Endodermal cell (in vitro differentiated cells): ENCODE measurements at regions not wholly inside any gene's neighbourhood (a gene's known extent, or its start where the extent isn't known, plus 50 kb on each side); places are given as distances from the start of the nearest gene placed in this dataset.
"Not testable (repeated sequence)": the region's sequence is repeated elsewhere in the genome, so short reads cannot be mapped to it uniquely, and the experiment has no call there.

Experiments used
- DNase-seq: peaks from one replicate; pipeline ENCODE4 v3.0.0-alpha.2; 2017
- H3K27ac ChIP-seq: 2 replicates; pipeline ENCODE4 v1.5.1; 2013; ENCODE audit warnings: mild to moderate bottlenecking, low read depth, low read length, moderate library complexity
- H3K27me3 ChIP-seq: 2 replicates; pipeline ENCODE4 v1.6.1; 2013; ENCODE audit warnings: mild to moderate bottlenecking, low read length, moderate library complexity; ENCODE audit not compliant: insufficient read depth, control insufficient read depth, poor library complexity, severe bottlenecking
- H3K36me3 ChIP-seq: 2 replicates; pipeline ENCODE4 v1.7.0; 2013; ENCODE audit warnings: mild to moderate bottlenecking, low read length, moderate library complexity; ENCODE audit not compliant: control insufficient read depth, insufficient read depth
- H3K4me1 ChIP-seq: one replicate; pipeline ENCODE4 v1.7.0; 2013; ENCODE audit warnings: low read length; ENCODE audit not compliant: control insufficient read depth, insufficient read depth
- H3K4me3 ChIP-seq: 2 replicates; pipeline ENCODE4 v1.5.1; 2013; ENCODE audit warnings: mild to moderate bottlenecking, low read length, moderate library complexity
- H3K9ac ChIP-seq: 2 replicates; pipeline ENCODE4 v1.6.1; 2013; ENCODE audit warnings: mild to moderate bottlenecking, low read length, moderate library complexity; ENCODE audit not compliant: poor library complexity, severe bottlenecking; ENCODE audit errors: extremely low read depth
- H3K9me3 ChIP-seq: 2 replicates; pipeline ENCODE4 v1.6.1; 2013; ENCODE audit warnings: mild to moderate bottlenecking, low read length, moderate library complexity; ENCODE audit not compliant: control insufficient read depth
- H3K27ac Mint-ChIP-seq: 2 replicates; pipeline ENCODE4 v1.8.0; 2020; ENCODE audit warnings: mixed read lengths
- H3K27me3 Mint-ChIP-seq: 2 replicates; pipeline ENCODE4 v1.8.0; 2021; ENCODE audit warnings: mild to moderate bottlenecking, mixed read lengths; ENCODE audit not compliant: insufficient read depth
- H3K36me3 Mint-ChIP-seq: 2 replicates; pipeline ENCODE4 v1.8.0; 2020; ENCODE audit warnings: low read depth, mixed read lengths
- H3K4me1 Mint-ChIP-seq: 2 replicates; pipeline ENCODE4 v1.8.0; 2020; ENCODE audit warnings: mixed read lengths
- H3K4me3 Mint-ChIP-seq: 2 replicates; pipeline ENCODE4 v1.8.0; 2020; ENCODE audit warnings: mild to moderate bottlenecking, moderate library complexity, mixed read lengths
- H3K9me3 Mint-ChIP-seq: 2 replicates; pipeline ENCODE4 v1.8.0; 2020; ENCODE audit warnings: mild to moderate bottlenecking, mixed read lengths
- WGBS, 2 experiments: methylation state at CpG; one replicate each; pipeline versions ENCODE4 v1.1.5 to v1.1.7; 2013; ENCODE audit warnings: missing lambda C conversion rate in 2 of 2, mixed read lengths in 1 of 2; ENCODE audit not compliant: insufficient coverage in 1 of 2, insufficient read length in 1 of 2; 5-methylcytosine and 5-hydroxymethylcytosine counted together
- TF ChIP-seq, protein P1 (sequence below): fragments of 200-600 bp; sonication (generic); conservative IDR thresholded peaks from 2 replicates; pipeline ENCODE4 v1.5.0; 2021; ENCODE audit warnings: antibody characterized with exemption, mild to moderate bottlenecking

- TF ChIP-seq, protein P1, sequence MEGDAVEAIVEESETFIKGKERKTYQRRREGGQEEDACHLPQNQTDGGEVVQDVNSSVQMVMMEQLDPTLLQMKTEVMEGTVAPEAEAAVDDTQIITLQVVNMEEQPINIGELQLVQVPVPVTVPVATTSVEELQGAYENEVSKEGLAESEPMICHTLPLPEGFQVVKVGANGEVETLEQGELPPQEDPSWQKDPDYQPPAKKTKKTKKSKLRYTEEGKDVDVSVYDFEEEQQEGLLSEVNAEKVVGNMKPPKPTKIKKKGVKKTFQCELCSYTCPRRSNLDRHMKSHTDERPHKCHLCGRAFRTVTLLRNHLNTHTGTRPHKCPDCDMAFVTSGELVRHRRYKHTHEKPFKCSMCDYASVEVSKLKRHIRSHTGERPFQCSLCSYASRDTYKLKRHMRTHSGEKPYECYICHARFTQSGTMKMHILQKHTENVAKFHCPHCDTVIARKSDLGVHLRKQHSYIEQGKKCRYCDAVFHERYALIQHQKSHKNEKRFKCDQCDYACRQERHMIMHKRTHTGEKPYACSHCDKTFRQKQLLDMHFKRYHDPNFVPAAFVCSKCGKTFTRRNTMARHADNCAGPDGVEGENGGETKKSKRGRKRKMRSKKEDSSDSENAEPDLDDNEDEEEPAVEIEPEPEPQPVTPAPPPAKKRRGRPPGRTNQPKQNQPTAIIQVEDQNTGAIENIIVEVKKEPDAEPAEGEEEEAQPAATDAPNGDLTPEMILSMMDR: no peak
- no peak overlapping the region for H3K9ac ChIP-seq
- no peak for DNase-seq
- H3K9me3 ChIP-seq: peaks cover 11% of the 10 kb centered on the region
- WGBS, 2 experiments: 81 to 88% methylated on average over 11 to 14 of the region's 14 CpGs
- Mint-ChIP-seq H3K9me3 (peaks cover 20% of the 10 kb centered on the region), H3K27me3 (no peaks in the 10 kb centered on the region), H3K4me1 (no peaks in the 10 kb centered on the region), H3K36me3 (no peaks in the 10 kb centered on the region), H3K27ac (no peak overlapping the region), H3K4me3 (no peak overlapping the region)
- H3K36me3 ChIP-seq: no peaks in the 10 kb centered on the region
- no peak overlapping the region for H3K4me3 ChIP-seq
- no peaks in the 10 kb centered on the region for H3K4me1 ChIP-seq
- no peaks in the 10 kb centered on the region for H3K27me3 ChIP-seq
- H3K27ac ChIP-seq: no peak overlapping the region
Observed at GRCh38 chrX:1093121-1093520, 119.3 kb downstream of the CRLF2 start.

- H3K9me3 Mint-ChIP-seq: no peaks in the 10 kb centered on the region
- H3K36me3 Mint-ChIP-seq: no peaks in the 10 kb centered on the region
- H3K27ac Mint-ChIP-seq: no peak overlapping the region
- 79 to 83% methylated on average over 6 to 9 of the region's 9 CpGs for WGBS, 2 experiments
- Histone ChIP-seq H3K9ac (no peak overlapping the region), H3K36me3 (no peaks in the 10 kb centered on the region), H3K27me3 (no peaks in the 10 kb centered on the region), H3K4me1 (no peaks in the 10 kb centered on the region), H3K4me3 (no peak overlapping the region), H3K9me3 (no peaks in the 10 kb centered on the region), H3K27ac (no peak overlapping the region)
- H3K4me1 Mint-ChIP-seq: peaks cover 7% of the 10 kb centered on the region
- TF ChIP-seq, protein P1: no peak
- no peak overlapping the region for H3K4me3 Mint-ChIP-seq
- DNase-seq: no peak
- peaks cover 2% of the 10 kb centered on the region for H3K27me3 Mint-ChIP-seq
Observed at GRCh38 chrX:1086444-1087409, 125.7 kb downstream of the CRLF2 start.

DNA sequence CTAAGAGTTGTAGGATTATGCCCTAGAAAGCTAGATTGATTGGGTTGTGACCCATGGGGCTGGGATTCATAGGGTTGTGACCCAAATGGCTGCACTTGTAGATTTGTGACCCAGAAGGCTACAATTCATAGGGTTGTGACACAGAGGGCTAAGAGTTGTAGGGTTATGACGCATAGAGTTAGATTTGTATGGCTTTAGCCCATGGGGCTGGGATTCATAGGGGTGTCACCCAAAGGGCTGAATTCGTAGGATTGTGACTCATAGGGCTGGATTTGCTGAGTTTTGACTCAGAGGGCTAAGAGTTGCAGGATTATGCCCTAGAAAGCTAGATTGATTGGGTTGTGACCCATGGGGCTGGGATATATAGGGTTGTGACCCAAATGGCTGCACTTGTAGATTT, 126.6 kb downstream of the CRLF2 start:
- not testable (repeated sequence) for H3K4me1 ChIP-seq, H3K9me3 Mint-ChIP-seq, DNase-seq, H3K27ac ChIP-seq, H3K27me3 Mint-ChIP-seq, H3K9ac ChIP-seq, H3K9me3 ChIP-seq, H3K27me3 ChIP-seq, H3K4me3 Mint-ChIP-seq, H3K36me3 ChIP-seq, H3K27ac Mint-ChIP-seq, H3K4me3 ChIP-seq, H3K36me3 Mint-ChIP-seq, H3K4me1 Mint-ChIP-seq
- WGBS, 2 experiments: 89 to 100% methylated on average over 1 to 2 of the region's 2 CpGs
